Stimulated activated CD4-positive, alpha-beta T cell treated with anti-CD3 and anti-CD28 coated beads, Interleukin-4, amount 100 ng/mL, for 1 hour (primary cell): ENCODE measurements at regions not wholly inside any gene's neighbourhood (a gene's known extent, or its start where the extent isn't known, plus 50 kb on each side); places are given as distances from the start of the nearest gene placed in this dataset.
"Not testable (repeated sequence)": the region's sequence is repeated elsewhere in the genome, so short reads cannot be mapped to it uniquely, and the experiment has no call there.

Experiments
- DNase-seq: peaks from one replicate; pipeline ENCODE4 v3.0.0-alpha.2; 2020

DNA sequence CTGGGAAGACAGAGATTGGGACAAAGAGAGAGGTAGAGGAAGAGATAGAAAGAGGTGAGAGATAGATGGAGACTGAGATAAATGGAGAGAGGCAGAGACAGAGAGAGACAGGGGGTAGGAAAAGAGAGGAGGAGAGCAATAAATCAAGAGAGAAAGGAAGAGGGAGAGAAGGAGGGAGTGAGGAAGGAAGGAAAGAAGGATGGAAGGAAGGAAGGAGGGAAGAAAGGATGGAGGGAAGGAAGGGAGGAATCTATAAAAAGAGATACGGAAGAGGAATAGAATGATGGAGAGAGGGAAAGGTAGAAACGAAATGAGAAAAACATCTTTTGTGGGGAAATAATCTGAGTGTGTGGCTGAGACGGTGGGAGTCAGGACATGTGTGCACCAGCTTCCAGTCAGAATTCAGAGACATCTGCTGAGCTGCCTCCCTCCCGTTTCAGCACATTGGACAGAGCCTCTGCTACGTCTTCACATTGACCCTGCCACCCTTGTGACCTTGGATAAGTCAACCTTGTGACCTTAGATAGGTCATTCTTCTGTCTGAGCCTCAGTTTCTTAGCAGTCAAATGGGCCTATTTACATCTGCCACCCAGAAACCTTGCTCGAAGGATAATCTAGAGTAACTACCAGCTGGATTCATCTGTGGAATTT is 417.8 kb downstream of the MIAT start:
- DNase-seq, result no peak

- DNase-seq, result no peak
Observed at GRCh38 chr22:27075891-27076290, 418.5 kb downstream of the MIAT start.

DNA sequence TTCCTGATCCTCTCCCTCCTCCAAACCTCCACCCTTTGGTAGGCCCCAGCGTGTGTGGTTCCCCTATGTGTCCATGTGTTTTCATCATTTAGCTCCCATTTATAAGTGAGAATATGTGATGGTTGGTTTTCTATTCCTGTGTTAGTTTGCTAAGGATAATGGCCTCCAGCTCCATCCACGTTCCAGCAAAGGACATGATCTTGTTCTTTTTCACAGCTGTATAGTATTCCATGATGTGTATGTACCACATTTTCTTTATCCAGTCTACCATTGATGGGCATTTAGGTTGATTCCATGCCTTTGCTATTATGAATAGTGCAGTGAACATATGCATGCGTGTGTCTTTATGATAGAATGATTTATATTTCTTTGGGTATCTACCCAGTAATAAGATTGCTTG is 420.7 kb downstream of the MIAT start:
- DNase-seq, result not testable (repeated sequence)

DNA sequence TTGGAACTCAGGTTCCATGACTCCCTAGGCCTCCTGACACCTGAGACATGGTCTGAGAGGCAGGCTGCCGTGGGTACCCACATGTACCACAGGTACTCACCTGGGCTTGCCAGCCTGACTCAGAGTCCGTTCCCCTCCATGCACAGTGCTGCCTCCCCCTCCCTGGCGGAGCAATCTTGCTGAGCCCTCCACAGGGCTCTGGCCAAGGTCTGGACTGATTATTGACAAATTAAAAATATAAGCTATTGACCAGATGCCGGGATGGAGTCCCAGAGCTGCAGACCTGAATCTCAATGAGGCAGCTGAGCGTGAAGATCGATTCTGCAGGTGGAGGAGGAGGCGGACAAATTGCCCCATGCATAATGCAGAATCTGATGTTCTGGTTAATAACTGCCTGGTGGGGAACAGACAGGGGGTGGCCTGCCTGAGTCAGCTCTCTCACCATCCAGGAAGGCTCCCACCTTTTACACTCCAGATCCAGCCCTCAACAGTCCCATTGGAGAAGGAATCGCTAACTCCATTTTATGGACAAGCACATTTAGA is 422.7 kb downstream of the MIAT start:
- DNase-seq, result no peak

DNA sequence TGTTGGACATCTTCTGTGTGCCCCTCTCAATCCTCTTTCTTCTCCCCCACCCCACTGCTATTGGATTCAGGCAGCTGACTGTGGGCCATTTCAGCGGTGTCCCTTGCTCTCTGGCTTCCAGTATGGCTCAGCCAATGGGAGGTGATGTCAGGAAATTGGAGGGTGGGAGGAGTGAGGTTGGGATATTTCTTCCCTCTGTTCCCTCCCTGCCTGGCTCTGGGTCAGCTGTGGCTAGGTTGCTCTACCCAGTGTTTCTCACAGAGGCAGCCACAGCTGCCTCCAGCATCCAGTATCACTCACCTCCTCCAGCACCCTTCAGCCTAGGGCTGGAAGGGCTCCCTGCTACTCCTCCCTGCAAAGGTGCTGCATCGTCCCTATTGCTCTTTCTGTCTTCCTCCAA is 423.5 kb downstream of the MIAT start:
- no peak for DNase-seq

- DNase-seq, result no peak
Observed at GRCh38 chr22:27083610-27084009, 426.2 kb downstream of the MIAT start.

GRCh38 chr22:27084130-27084529 is 426.7 kb downstream of the MIAT start:
- no peak for DNase-seq

DNA sequence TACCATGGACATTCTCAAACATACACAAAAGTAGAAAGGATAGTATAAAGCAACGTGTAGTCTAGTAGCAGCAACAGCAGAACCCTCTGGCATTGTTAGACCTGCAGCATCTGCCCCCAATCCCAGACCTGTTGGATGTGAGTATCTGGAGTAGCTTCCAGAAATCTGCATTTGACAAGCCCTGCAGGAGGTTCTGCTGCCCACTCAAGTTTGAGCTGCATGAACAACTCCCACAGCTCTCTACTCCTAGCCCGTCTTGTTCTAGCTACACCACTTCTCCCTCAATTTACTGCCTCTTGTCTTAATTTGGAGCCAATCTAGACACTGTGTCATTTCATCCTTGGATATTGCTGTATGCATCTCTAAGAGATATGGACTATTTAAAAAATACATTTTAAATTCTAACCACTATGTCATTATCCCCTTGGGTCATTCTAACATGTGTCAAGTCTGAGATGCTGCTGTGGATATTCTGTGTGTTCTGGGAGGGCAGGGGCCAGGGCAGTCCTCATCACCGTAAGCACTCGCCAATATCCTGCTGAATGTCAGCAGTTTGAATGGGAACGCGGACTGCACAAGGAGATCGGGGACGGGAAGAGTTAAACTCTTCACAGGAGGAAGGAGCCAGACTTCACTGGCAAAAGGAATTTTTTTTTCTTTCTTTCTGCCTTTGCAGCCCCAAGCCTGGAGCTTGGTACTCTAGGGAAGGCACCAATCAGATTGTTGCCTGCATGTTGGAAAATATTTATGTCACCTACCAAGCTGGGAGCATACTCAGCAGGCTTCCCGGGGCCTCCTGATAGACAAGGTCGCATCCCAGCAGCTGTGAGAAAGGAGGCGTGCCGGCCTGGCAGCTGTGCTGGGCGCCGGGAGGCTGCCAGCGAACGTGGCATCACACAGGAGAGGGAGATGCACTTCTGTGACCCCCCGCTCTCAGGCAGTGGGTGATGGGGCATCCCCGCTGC is 429.0 kb downstream of the MIAT start:
- DNase-seq, result no peak

GRCh38 chr22:27087051-27087450 is 429.7 kb downstream of the MIAT start:
- no peak for DNase-seq

GRCh38 chr22:27088026-27088425 is 430.6 kb downstream of the MIAT start:
- DNase-seq, result no peak

DNA sequence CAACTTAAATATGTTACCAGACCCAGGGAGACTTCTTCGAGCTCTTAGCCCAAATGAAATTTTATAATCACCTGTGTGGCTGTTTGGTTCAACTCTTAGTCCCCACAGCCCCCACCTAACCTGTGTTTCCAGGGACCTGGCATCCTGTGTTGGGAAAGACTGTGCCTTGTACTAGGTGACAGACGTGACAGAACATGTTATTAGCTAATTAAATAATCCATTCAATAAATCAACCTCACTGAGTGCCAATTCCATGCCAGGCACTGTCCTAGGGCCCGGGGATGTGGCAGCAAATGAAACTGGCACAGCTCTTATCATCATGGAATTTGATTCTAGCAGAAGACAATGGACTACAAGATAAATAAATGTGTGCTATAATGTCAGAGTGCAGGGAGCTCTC is 431.9 kb downstream of the MIAT start:
- DNase-seq, result no peak

GRCh38 chr22:27090611-27091011 is 433.2 kb downstream of the MIAT start:
- DNase-seq, result no peak

- no peak for DNase-seq
Observed at GRCh38 chr22:27093422-27093821, 436.0 kb downstream of the MIAT start.

DNA sequence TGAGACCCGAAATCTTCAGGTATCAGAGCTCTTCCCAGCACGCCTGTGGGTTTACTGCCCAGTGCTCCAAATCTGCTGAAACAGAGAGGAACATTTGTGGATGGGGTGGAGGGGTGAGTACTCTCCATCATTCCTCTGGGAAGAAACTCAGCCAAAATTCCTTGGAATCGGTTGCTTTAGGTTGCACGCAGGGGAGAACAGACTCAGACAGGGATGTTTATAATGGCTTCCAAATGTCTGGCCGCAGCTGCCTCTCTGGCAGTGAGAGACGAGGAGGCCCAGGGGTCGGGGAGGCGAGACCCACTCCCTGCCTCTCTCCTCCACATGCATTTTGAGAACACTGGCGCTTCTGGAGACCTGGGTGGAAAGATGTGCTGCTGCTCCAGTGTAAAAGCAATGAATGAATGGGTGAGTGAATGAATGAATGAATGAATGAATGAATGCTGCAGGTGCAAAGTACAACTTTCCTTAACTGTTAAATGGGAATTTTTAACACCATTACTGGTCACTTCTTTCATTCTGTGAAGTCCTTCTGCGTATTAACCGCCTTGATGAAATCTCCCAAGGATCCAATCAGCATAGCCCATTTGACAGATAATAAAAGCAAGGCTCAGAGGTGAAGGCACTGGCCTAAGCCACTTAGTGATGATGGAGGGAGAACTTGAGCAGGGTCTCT is 437.4 kb downstream of the MIAT start:
- DNase-seq, result no peak

DNA sequence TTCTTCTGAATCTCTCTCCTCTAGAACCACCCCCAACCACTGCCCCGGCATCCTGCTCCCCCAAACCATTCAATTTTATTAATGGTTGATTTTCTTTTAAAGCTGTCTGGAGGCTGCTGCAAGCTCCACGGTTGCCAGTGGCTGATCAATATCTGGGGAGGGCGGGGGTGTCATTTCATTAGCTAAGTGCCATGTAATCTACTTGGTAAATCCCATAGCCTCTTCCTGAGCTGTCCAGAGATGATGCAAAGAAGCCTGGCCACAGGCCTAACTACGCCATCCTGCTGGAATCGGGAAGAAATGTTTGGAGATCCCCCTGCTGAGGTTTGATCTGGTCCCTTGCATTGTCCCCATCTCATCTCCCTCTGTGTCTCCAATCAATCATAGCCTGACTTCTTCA is 440.1 kb downstream of the MIAT start:
- no peak for DNase-seq

DNA sequence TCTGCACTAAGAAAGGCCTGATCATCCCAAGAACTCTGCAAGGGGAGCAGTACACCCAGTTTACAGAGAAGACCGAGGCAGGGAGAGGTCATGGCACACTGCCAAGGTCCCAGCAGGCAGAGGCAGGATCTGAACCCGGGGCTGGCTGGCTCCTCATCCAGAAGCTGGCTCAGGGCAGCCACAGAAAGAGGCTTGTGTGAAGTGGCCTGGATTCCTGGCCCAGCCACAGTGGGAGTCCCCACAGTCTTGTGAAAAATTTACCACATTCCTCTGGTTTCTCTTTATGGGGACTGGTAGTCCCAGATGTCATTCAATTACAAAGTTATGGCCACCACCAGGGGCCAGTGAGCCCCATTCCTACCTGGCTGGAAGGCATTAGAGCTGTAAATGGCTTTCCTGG is 440.5 kb downstream of the MIAT start:
- DNase-seq, result no peak

DNA sequence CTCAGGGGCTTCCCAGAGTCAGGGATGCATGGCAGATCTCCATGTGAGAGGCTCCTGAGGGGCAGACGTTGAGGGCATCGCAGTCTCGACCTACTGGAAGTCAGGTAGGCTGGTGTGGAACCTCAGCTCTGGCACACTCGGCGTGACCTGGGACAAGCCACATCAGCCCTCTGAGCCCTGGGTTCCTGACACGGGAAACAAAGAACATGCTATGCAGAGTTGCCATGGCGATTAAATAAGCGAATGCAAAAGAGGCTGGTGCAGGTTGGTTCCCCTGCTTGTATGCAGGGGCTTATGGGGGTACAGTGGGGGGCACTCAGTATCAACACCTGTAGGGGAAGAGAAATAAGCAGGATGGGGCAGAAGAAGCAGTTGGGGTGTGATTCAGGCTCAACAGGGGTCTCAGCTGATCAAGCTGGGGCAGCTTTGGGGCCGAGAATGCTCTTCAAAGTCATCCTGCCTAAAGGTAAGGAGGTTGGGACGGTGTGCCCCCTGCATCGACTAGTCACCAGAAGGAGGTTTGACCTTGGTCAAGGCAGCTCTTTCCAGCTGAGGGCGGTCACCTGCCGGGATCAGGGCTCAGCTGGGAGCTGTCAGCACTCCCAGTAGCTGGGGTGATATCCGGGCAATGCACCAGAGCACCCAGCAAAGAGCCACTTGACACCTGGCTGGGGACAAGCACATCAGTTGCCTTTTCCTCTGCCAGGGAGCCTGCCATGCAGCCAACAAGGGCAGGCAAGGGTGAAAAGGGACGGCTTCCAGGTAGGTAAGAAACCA is 442.7 kb downstream of the MIAT start:
- DNase-seq, result no peak

- DNase-seq, result no peak
Observed at GRCh38 chr22:27100789-27101188, 443.4 kb downstream of the MIAT start.

DNA sequence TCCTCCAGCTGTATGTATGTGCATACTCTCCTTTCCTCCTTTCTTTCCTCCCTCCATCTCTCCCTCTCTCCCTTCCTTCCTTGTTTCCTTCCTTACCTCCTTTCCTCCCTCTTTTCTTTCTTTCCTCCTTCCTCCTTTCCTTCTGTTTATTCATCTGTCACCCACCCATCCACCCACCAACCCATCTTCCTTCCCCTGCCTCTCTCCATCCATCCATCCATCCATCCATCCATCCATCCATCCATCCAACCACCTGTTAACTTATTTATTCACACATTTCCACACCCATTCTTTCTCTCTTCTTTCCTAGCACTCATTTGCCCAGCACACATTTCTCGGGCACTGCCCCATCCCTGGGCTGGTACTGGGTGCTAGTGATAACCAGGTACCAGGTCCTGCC is 443.9 kb downstream of the MIAT start:
- no peak for DNase-seq

DNA sequence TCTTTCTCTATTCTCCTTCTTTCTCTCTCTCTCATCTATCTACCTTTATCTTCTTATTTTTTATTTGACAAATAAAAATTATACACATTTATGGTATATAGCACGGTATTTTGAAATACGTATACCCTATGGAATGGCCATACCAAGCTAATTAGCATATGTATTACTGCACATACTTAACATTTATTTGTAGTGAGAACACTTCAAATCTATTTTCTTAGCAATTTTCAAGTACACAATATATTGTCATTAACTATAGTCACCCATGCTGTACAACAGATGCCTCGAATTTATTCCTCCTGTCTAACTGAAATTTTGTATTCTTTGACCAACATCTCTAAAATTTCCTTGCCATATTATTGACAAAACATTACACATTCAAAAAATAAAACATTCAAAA is 447.1 kb downstream of the MIAT start:
- no peak for DNase-seq

- DNase-seq, result no peak
Observed at GRCh38 chr22:27105142-27106025, 448.0 kb downstream of the MIAT start.

- DNase-seq, result no peak
Observed at GRCh38 chr22:27106985-27107384, 449.6 kb downstream of the MIAT start.
